ENCODE measurements at regions not wholly inside any gene's neighbourhood (a gene's known extent, or its start where the extent isn't known, plus 50 kb on each side); places are given as distances from the start of the nearest gene placed in this dataset.

- no peak for DNase-seq
Measured at GRCh38 chr13:44024167-44024845, 144.6 kb downstream of the LACC1 start.

- DNase-seq, result no peak
Measured at GRCh38 chr13:44024846-44025195, 145.1 kb downstream of the LACC1 start.

GRCh38 chr13:44026194-44026593, 146.5 kb downstream of the LACC1 start:
- no peak for DNase-seq

DNA sequence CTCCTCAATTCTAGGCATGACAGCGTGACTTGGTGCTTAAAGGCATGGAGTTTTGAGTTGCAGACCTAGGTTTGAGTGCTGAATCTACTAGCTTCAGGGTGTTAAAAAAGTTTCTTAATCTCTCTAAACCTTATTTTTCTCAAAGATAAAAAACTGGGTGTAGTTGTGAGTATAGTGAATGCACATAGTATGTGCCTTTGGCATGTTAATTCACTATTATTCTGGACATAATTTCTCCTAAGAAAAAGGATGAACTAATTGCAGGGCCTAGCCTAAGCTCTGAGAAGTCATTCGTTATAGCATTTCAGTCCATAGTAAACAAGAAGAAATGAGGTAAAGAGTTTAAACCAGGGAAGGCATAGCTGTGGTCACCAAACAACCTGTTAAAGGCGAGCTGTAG, 149.0 kb downstream of the LACC1 start:
- DNase-seq, result no peak

GRCh38 chr13:44030615-44031014, 150.9 kb downstream of the LACC1 start:
- DNase-seq, result no peak

DNA sequence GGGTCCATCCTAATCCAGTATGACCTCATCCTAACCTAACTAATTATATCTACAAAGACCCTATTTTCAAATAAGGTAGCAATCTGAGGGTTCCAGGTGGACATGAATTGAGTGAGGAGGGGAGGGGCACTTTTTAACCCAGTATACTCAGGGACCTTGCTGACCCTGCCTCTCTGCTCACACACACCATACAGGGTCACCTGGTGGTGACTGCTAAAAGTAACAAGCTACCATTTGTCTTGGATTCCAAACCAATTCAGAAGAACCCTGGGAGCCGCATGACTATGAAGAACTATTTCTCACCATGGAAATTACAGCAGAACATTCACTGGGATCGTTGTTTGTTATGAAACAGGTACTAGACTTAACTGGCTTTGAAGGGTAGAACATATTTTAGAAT, 151.9 kb downstream of the LACC1 start:
- DNase-seq, result no peak

- DNase-seq, result no peak
Measured at GRCh38 chr13:44032802-44033201, 153.1 kb downstream of the LACC1 start.

DNA sequence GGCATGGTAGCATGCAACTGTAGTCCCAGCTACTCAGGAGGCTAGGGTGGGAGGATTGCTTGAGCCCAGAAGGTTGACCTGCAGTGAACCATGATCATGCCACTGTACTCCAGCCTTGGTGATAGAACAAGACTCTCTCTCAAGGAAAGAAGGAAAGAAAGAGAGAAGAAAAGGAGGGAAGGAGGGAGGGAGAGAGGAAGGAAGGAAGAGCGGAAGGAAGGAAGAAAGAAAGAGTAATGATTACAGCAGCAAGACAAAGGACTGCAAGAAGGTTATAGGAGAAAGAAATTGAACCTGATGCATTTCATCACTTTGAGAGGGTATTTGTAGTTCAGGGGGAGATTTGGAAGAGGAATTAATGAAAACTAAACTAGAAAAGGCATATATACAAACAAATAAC, 155.7 kb downstream of the LACC1 start:
- no peak for DNase-seq

DNA sequence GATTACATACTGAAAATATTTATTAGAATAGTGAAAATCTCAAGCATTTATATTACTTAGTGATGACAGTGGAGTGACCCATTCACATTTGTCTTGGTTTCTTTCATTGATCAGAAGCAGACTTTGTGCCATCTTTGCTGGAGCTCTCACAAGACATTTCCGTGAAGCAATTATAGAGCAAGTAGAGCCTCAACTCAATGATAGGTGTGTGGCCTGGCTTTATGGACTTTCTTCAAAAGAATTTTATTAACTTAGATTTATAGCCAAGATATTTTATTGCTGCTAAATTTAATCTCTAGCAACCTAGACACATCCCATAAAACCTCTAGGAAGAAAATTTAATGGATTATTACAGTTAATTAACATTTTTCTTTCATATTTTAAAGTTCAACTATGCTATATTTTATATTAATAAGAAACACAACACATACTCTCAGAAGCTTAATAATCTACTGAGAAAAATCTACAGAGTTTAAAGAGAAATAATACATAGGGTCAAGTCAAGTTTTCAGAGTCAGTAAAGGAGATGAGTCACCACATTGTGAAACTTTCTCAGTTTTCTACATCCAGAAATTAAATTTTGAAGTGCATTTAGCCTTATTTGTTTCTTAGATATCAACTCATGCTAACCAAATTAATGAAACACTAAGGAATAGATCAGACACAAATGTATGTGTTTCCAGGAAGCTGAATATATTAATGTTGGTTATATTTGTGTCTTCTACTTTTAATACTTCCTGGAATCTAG, 160.5 kb downstream of the LACC1 start:
- DNase-seq, result no peak

DNA sequence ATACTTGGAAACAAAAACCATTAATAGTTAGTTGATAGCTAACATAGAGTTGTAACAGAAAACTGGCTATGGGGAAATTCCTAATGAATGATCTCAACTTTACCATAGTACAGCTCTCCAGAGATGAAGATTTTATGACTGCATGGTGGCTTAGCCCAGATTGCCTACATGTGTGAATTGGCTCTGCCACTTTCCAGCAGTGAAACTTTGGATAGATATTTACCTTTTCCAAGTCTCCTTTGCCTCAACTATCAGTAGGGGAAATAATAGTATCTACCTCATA, 161.1 kb downstream of the LACC1 start:
- DNase-seq, result no peak

- DNase-seq, result no peak
Measured at GRCh38 chr13:44044547-44045179, 165.0 kb downstream of the LACC1 start.

DNA sequence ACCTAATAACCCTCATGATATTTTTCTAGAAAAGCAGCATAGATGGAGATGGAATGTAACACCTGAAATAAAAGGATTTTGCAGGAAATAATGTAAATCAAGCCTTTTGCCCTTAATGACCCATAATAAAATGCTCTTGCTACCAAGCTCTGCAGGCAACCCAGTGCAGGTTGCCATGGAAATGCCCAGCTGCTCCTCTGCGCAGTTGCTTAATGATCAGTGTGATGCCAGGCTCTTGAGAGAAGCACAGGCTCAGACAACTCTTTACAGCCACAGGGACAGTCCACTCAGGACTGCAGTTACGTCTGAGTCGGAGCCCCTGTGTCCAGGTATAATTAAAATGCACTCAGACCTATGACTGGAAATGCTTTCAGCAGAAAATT, 165.5 kb downstream of the LACC1 start:
- DNase-seq, result no peak

DNA sequence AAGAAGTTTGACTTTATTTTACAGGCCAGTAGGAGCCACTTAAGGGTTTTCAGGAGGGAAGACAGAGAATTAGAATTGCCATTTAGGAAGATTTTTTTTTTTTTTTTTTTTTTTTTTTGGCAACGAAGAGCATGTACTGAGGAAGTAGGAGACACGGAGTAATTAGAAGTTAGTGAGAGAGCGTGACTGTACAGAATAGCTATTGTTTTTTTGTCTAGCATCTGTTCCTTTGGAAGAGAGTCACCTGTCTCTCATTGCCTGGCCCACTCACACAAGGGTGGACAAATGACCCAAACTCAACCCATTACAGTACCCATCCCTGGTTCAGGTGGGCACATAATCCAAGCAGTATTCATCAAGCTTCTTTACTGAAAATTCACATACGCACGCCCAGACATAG, 166.7 kb downstream of the LACC1 start:
- DNase-seq, result no peak

DNA sequence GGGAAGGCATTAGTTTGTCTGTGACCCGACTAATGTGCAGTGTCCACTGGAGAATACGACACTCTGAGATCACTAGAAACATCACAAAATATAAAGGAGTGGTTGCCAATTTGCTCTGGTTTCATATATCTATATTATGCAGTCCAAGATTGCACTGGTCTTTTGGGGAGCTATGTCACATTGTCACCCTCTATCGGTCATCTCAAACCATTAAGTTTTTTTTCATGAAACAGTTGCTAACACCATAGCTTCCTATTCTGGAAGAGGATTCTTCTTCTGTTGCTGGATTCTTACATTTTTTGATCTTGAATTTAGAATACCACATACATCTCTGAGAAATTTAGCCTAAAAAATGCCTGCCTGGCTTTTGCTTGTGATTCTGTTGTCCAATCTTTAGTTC, 168.6 kb downstream of the LACC1 start:
- DNase-seq, result peak; percentile 10

DNA sequence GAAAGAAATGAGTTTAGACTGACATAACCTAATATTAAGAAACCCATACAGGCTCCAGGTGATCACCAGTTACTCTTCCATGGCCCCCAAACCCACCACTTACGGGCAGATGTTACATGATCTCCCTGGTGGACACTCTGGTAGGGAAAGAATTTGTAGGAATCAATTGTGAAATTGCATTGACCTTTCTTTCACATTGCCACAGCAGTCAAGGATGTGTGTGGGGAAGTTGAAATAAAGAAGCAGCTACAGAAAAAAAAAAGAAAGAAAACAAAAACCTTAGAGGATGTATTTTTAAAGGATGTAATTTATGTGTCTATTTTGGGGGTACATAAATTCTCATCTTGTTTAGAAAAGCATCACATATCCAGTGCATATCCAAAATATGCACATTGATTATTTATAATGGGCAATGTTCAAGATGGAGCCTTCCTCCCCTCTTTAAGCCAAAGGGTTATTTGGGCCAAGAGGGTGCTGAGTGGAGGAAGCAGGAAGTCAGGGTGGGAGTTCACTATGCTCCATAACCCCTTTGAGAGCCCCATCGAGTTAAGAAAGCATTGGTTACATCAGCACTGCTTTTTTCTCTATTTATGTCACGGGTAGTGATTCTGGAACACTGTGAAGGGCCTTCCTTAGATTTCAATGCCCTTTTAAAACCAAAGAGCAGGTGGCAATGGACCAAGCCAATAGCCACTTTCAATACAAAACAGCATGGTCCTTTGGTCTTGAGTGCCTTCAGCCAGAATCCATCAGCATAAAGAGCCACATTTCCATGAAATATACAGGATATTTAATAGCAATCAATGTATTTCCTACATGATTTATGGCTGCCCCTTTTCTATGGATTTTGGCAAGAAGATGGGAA, 169.6 kb downstream of the LACC1 start:
- DNase-seq, result no peak

- DNase-seq, result peak; percentile 47
Measured at GRCh38 chr13:44050450-44051063, 170.9 kb downstream of the LACC1 start.

GRCh38 chr13:44051405-44051804, 171.7 kb downstream of the LACC1 start:
- no peak for DNase-seq

- no peak for DNase-seq
Measured at GRCh38 chr13:44051918-44052675, 172.4 kb downstream of the LACC1 start.

DNA sequence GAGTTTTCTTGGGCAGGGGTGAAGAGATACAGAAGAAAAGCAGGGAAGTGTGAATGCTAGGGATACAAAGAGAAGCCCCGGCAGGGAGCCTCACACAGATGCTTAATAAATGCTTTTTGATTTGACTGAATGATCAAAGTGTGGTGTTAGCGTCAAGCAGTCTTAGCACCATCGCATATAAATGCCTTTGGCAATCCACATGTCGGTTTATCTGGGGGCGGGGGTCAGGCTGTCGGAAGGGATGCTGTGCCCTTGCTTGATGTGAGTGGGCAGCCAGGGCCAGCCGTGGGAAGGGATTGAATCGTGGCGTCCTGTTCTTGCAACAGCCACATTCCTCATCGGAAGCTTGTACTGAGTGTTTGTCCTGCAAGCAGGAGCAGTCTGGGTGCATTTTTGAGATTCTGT, 173.1 kb downstream of the LACC1 start:
- DNase-seq, result no peak

DNA sequence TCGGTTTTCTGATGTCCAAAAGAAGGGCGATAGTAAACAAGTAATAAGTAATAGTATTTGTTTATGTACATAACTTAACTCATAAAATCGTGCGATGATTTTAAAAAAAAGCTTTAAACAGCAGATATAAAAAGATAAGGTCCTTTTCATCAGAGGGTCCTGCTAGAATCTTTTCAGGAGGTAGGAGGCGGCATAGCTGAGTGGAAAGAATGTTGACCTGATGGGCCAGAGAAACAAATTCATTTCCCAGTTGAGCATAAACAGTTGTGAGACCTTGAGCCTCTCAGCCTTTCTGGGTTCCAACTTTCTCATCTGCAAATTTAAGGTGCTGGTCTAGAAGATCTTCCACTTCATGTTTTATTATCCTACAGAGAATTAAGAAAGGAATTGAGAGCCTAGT, 173.5 kb downstream of the LACC1 start:
- DNase-seq, result no peak

GRCh38 chr13:44054525-44054924, 174.8 kb downstream of the LACC1 start:
- DNase-seq, result no peak

DNA sequence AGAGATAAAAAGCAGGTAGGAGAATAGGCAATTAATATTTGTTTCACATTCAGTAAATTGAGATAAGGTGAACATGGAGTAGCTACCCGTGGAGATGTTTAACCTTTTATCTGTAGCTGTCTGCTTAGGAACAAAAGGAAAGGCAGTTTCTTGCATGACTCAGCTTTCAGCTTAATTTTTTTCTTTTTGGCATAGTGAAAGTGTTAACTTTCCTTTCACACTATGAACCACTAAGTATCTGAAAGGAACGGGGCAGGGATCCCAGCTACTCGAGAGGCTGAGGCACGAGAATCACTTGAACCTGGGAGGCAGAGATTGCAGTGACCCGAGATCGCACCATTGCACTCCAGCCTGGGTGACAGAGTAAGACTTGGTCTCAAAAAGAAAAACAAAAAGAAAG, 176.0 kb downstream of the LACC1 start:
- DNase-seq, result peak; percentile 22
